WTC11 (cell line): ENCODE measurements at regions not wholly inside any gene's neighbourhood (a gene's known extent, or its start where the extent isn't known, plus 50 kb on each side); places are given as distances from the start of the nearest gene placed in this dataset.

Experiments used
- ATAC-seq: fragments of 200-7000 bp; cut with Tn5 transposase; 2 replicates; pipeline ENCODE4 v1.10.0; 2021; ENCODE audit warnings: mild to moderate bottlenecking, moderate library complexity
- CTCF ChIA-PET: fragments of 300-600 bp; sonication (Branson Sonifier 250); formaldehyde crosslinking; loops from one replicate; lab custom pipeline; 2021; ENCODE audit warnings: antibody characterized with exemption; lab: Charles Lee
- POLR2A ChIA-PET: fragments of 350-600 bp; sonication (Branson Sonifier 250); formaldehyde crosslinking; loops from one replicate; lab custom pipeline; 2021; ENCODE audit warnings: antibody characterized with exemption; lab: Charles Lee
- DNase-seq: peaks from one replicate; pipeline ENCODE4 v3.0.0; 2021; ENCODE audit warnings: low spot score
- H3K27ac Mint-ChIP-seq: 2 replicates; pipeline ENCODE4 v1.8.0; 2021; ENCODE audit warnings: mixed read lengths
- H3K27me3 Mint-ChIP-seq: 2 replicates; pipeline ENCODE4 v1.8.0; 2021; ENCODE audit warnings: low read depth, mild to moderate bottlenecking, moderate library complexity, mixed read lengths
- H3K36me3 Mint-ChIP-seq: 2 replicates; pipeline ENCODE4 v1.8.0; 2021; ENCODE audit warnings: mixed read lengths
- H3K4me1 Mint-ChIP-seq: 2 replicates; pipeline ENCODE4 v1.8.0; 2022; ENCODE audit warnings: mixed read lengths
- H3K4me3 Mint-ChIP-seq: 2 replicates; pipeline ENCODE4 v1.8.0; 2021; ENCODE audit warnings: mild to moderate bottlenecking, moderate library complexity, mixed read lengths
- H3K9me3 Mint-ChIP-seq: 2 replicates; pipeline ENCODE4 v1.8.0; 2021; ENCODE audit warnings: mixed read lengths
- CBFB ChIP-seq: sonication (generic); formaldehyde crosslinking; IDR thresholded peaks from 2 replicates; pipeline ENCODE4 v1.8.1; 2022; ENCODE audit warnings: mild to moderate bottlenecking, low read depth, missing genetic modification reagents
- GRHL2 ChIP-seq: fragments of 250-450 bp; sonication (Bioruptor Pico); IDR thresholded peaks from 2 replicates; pipeline ENCODE4 v1.8.0; 2022; ENCODE audit warnings: mild to moderate bottlenecking, moderate library complexity; ENCODE audit not compliant: insufficient replicate concordance, severe bottlenecking
- GTF2I ChIP-seq: fragments of 250-450 bp; sonication (Bioruptor Pico); conservative IDR thresholded peaks from 2 replicates; pipeline ENCODE4 v1.4.0; 2021; ENCODE audit warnings: mild to moderate bottlenecking
- HMGXB4 ChIP-seq: sonication (generic); formaldehyde crosslinking; IDR thresholded peaks from 2 replicates; pipeline ENCODE4 v1.8.1; 2023; ENCODE audit warnings: mild to moderate bottlenecking, moderate library complexity, missing genetic modification reagents
- IRF1 ChIP-seq: sonication (generic); formaldehyde crosslinking; IDR thresholded peaks from 2 replicates; pipeline ENCODE4 v1.8.0; 2023; ENCODE audit warnings: missing genetic modification reagents
- IRF2 ChIP-seq: sonication (generic); formaldehyde crosslinking; IDR thresholded peaks from 2 replicates; pipeline ENCODE4 v1.8.0; 2022; ENCODE audit warnings: low read depth, missing genetic modification reagents, borderline replicate concordance
- JUN ChIP-seq: sonication (generic); formaldehyde crosslinking; IDR thresholded peaks from 2 replicates; pipeline ENCODE4 v1.8.0; 2023; ENCODE audit warnings: mild to moderate bottlenecking, missing genetic modification reagents
- NFYB ChIP-seq: sonication (generic); formaldehyde crosslinking; conservative IDR thresholded peaks from 2 replicates; pipeline ENCODE4 v1.8.0; 2022; ENCODE audit warnings: low read depth, missing genetic modification reagents
- ZNF263 ChIP-seq: sonication (generic); formaldehyde crosslinking; IDR thresholded peaks from 2 replicates; pipeline ENCODE4 v1.8.1; 2022; ENCODE audit warnings: low read depth, mild to moderate bottlenecking, moderate library complexity, missing genetic modification reagents
- ZNF396 ChIP-seq: fragments of 250-450 bp; sonication (Bioruptor Pico); IDR thresholded peaks from 2 replicates; pipeline ENCODE4 v1.8.0; 2021; ENCODE audit warnings: mild to moderate bottlenecking, moderate library complexity, borderline replicate concordance
- ZNF425 ChIP-seq: fragments of 250-450 bp; sonication (Bioruptor Pico); conservative IDR thresholded peaks from 2 replicates; pipeline ENCODE4 v1.9.0; 2021; ENCODE audit warnings: mild to moderate bottlenecking
- TF ChIP-seq, protein P1 (sequence below): sonication (generic); formaldehyde crosslinking; IDR thresholded peaks from 2 replicates; pipeline ENCODE4 v1.8.0; 2023; ENCODE audit warnings: missing genetic modification reagents, mild to moderate bottlenecking, borderline replicate concordance
- TF ChIP-seq, protein P2 (sequence below): fragments of 200-600 bp; IDR thresholded peaks from 2 replicates; pipeline ENCODE4 v1.8.0; 2022; ENCODE audit warnings: antibody characterized with exemption

DNA sequence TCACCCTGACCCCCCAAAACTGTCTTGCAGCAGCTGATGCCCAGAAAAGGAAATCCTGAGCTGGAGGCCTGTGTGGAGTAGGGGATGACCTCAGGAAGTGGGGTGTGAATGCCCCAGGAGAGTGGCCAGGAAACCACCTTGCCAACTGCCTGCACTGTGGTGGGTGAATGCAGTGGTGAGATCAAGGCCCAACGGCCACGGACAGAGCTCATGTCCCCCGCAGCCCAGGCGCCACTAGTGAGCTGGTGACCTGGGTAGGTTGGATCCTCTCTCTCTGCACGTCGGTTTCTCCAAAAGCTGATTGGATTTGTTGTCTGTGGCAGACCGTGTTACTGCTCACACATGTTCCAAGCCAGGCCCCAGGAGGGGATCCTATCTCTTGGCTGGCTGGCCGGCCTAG is 448.9 kb downstream of the TCERG1L start (continued):
- TF ChIP-seq, protein P1, sequence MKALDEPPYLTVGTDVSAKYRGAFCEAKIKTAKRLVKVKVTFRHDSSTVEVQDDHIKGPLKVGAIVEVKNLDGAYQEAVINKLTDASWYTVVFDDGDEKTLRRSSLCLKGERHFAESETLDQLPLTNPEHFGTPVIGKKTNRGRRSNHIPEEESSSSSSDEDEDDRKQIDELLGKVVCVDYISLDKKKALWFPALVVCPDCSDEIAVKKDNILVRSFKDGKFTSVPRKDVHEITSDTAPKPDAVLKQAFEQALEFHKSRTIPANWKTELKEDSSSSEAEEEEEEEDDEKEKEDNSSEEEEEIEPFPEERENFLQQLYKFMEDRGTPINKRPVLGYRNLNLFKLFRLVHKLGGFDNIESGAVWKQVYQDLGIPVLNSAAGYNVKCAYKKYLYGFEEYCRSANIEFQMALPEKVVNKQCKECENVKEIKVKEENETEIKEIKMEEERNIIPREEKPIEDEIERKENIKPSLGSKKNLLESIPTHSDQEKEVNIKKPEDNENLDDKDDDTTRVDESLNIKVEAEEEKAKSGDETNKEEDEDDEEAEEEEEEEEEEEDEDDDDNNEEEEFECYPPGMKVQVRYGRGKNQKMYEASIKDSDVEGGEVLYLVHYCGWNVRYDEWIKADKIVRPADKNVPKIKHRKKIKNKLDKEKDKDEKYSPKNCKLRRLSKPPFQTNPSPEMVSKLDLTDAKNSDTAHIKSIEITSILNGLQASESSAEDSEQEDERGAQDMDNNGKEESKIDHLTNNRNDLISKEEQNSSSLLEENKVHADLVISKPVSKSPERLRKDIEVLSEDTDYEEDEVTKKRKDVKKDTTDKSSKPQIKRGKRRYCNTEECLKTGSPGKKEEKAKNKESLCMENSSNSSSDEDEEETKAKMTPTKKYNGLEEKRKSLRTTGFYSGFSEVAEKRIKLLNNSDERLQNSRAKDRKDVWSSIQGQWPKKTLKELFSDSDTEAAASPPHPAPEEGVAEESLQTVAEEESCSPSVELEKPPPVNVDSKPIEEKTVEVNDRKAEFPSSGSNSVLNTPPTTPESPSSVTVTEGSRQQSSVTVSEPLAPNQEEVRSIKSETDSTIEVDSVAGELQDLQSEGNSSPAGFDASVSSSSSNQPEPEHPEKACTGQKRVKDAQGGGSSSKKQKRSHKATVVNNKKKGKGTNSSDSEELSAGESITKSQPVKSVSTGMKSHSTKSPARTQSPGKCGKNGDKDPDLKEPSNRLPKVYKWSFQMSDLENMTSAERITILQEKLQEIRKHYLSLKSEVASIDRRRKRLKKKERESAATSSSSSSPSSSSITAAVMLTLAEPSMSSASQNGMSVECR: no peak
- TF ChIP-seq IRF2 (CRISPR knock-in tag): no peak
- TF ChIP-seq, protein P2, sequence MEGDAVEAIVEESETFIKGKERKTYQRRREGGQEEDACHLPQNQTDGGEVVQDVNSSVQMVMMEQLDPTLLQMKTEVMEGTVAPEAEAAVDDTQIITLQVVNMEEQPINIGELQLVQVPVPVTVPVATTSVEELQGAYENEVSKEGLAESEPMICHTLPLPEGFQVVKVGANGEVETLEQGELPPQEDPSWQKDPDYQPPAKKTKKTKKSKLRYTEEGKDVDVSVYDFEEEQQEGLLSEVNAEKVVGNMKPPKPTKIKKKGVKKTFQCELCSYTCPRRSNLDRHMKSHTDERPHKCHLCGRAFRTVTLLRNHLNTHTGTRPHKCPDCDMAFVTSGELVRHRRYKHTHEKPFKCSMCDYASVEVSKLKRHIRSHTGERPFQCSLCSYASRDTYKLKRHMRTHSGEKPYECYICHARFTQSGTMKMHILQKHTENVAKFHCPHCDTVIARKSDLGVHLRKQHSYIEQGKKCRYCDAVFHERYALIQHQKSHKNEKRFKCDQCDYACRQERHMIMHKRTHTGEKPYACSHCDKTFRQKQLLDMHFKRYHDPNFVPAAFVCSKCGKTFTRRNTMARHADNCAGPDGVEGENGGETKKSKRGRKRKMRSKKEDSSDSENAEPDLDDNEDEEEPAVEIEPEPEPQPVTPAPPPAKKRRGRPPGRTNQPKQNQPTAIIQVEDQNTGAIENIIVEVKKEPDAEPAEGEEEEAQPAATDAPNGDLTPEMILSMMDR: no peak
- TF ChIP-seq ZNF425 (CRISPR knock-in tag): no peak
- TF ChIP-seq CBFB (CRISPR knock-in tag): no peak
- no peak for TF ChIP-seq GTF2I
- TF ChIP-seq HMGXB4 (CRISPR knock-in tag): no peak

DNA sequence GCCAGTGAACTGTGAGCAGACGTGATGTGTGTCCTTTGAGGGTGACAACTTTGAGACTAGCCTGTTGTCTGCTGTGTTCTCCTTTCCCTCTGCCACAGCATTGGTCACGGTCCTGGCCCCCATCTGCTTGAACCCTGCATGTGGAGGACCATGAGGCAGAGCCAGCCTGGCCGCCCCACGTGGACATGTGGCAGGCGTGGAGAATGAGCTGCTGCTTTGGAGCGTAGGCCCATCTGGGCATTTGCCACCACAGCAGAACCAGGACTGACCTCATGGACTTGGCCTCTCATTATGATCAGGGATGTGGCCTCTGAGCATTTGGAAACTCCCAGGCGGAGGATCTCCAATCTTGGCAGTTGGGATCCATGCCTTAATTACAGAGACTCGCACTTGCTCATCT is 448.5 kb downstream of the TCERG1L start:
- no peaks in the 10 kb centered on the region for H3K4me1 Mint-ChIP-seq
- POLR2A ChIA-PET: no interaction called here
- peaks cover 58% of the 10 kb centered on the region for H3K36me3 Mint-ChIP-seq
- H3K9me3 Mint-ChIP-seq: peaks cover 56% of the 10 kb centered on the region
- ATAC-seq: no peak
- H3K4me3 Mint-ChIP-seq: no peak overlapping the region
- H3K27me3 Mint-ChIP-seq: peaks cover 9% of the 10 kb centered on the region
- CTCF ChIA-PET: no interaction called here
- no peak overlapping the region for H3K27ac Mint-ChIP-seq
- TF ChIP-seq ZNF396 (CRISPR knock-in tag): no peak
- TF ChIP-seq, all 79 proteins: peak for 0
- DNase-seq: no peak

GRCh38 chr10:130864961-130865818 is 446.3 kb downstream of the TCERG1L start:
- ATAC-seq (no peak), DNase-seq (no peak)
- Mint-ChIP-seq H3K27ac (no peak overlapping the region), H3K9me3 (peaks cover 61% of the 10 kb centered on the region), H3K4me3 (no peak overlapping the region), H3K36me3 (peaks cover 64% of the 10 kb centered on the region), H3K27me3 (peaks cover 9% of the 10 kb centered on the region), H3K4me1 (no peaks in the 10 kb centered on the region)
- TF ChIP-seq GRHL2 (CRISPR knock-in tag): no peak
- no peak for TF ChIP-seq NFYB (CRISPR knock-in tag)
- no peak for TF ChIP-seq IRF1
- no peak for TF ChIP-seq ZNF263 (CRISPR knock-in tag)
- TF ChIP-seq JUN: no peak
- ChIA-PET CTCF (no interaction called here), POLR2A (no interaction called here)
